ENCODE measurements at regions not wholly inside any gene's neighbourhood (a gene's known extent, or its start where the extent isn't known, plus 50 kb on each side); places are given as distances from the start of the nearest gene placed in this dataset.

DNA sequence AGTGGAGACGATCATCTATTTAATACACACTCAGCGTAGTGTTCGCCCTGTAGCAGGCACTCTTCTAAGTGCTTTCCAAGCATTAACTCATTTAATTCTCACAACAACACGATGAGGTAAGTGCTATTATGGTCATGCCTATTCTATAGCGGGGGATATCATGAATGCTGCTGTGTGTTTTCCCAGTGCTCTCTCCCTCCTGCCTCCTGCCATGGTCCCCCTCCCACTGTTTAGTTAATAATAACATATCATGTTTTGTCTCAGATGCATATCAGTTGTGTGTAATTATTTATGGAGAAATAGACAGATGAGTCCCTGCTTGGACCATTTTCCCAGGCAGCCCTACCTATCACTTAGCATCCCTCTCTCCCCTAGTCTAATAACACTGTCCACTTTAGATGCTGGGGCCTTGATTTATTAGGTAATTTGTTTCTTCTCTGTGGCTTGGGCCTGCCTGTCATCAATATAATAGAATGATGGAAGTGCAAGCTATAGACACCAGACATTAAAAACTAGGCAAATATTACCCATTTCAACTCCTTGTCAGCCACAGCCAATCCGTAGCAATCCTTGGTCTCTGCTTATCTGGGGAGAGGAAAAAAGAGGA, 122.9 kb upstream of the TLE3 start:
- Histone ChIP-seq H3K9ac (ENCODE audit: low read length in 3 of 3) (no peak overlapping the region), H3K36me3 (ENCODE audit: control insufficient read depth in 2 of 3, insufficient read depth in 3 of 3, low read length in 3 of 3) (no peaks in the 10 kb centered on the region), H3K27me3 (ENCODE audit: control insufficient read depth, insufficient read depth, low read length) (no peaks in the 10 kb centered on the region), H3K27ac (ENCODE audit: low read depth in 2 of 2, low read length in 2 of 2) (no peak overlapping the region), H3K4me1 (ENCODE audit: control insufficient read depth in 2 of 3, insufficient read depth in 2 of 3, low read depth in 1 of 3, low read length in 3 of 3) (no peaks in the 10 kb centered on the region), H3K4me3 (ENCODE audit: low read length in 3 of 3) (no peak overlapping the region), H3K9me3 (ENCODE audit: control insufficient read depth in 2 of 3, insufficient read depth in 1 of 3, low read length in 3 of 3) (no peaks in the 10 kb centered on the region)
- intact Hi-C loops (cut with DNase I), result no loop called here
- FAIRE-seq (no peak), DNase-seq (no peak)
- TF ChIP-seq, protein P1, sequence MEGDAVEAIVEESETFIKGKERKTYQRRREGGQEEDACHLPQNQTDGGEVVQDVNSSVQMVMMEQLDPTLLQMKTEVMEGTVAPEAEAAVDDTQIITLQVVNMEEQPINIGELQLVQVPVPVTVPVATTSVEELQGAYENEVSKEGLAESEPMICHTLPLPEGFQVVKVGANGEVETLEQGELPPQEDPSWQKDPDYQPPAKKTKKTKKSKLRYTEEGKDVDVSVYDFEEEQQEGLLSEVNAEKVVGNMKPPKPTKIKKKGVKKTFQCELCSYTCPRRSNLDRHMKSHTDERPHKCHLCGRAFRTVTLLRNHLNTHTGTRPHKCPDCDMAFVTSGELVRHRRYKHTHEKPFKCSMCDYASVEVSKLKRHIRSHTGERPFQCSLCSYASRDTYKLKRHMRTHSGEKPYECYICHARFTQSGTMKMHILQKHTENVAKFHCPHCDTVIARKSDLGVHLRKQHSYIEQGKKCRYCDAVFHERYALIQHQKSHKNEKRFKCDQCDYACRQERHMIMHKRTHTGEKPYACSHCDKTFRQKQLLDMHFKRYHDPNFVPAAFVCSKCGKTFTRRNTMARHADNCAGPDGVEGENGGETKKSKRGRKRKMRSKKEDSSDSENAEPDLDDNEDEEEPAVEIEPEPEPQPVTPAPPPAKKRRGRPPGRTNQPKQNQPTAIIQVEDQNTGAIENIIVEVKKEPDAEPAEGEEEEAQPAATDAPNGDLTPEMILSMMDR (IDR thresholded peaks at IDR 0.05; ENCODE audit: borderline replicate concordance, extremely low read depth, insufficient read depth), result no peak

DNA sequence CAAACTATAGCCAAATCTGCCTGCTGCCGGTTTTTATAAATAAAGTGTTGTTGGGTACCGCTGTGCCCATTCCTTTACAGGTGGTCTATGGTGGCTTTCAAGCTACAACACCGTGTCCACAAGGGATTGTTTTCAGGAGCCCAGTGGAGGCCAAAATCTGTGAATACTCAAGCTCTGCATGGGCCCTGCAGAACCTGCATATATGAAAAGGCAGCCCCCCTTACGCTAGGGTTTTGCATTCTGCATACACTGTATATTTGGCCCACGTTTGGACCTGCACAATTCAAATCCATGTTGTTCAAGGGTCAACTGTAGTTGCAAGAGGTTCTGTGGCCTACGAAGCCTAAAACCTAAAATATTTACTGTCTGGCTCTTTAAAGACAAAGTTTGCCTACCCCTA, 122.2 kb upstream of the TLE3 start:
- no peak for FAIRE-seq
- H3K4me3 ChIP-seq (ENCODE audit: low read length in 3 of 3), result no peak overlapping the region

DNA sequence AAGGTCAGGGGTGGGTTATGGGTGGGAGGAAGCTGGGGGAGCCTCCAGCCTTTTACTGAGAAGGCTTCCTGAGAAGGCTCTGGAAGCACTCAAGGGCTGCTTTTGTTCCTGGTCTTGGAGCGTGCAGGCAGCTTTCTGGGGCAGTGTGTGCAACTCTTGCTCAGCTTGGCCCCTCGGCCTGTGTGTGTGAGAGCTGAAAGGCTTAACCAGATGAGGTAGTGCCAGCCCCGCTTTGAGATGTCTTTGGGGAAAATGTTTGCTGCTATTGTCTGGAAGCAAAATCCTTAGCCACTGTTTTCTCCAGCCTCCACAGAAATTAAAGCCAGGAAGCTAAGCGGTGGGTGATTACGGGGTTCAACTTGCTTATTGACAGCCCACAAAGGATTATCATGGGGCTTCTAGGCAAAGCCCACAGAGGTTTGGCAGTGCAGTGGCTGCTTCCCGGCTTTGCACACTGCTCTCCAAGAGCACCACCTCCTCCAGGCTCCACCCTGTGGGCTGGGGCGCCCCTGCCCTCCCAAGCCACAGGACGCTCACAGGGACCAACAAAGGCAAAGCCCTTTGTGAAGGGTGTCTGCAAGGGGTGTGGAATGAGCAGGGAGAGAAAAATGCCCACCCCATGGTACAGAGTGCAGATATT, 121.7 kb upstream of the TLE3 start:
- DNase-seq, result peak in 1 of 5 donors; percentile 39
- no peaks in the 10 kb centered on the region for H3K4me1 ChIP-seq (ENCODE audit: control insufficient read depth in 2 of 3, insufficient read depth in 2 of 3, low read depth in 1 of 3, low read length in 3 of 3)
- no peak overlapping the region for H3K4me3 ChIP-seq (ENCODE audit: low read length in 3 of 3)
- intact Hi-C loops (cut with DNase I), result no loop called here
- H3K9ac ChIP-seq (ENCODE audit: low read length in 3 of 3), result no peak overlapping the region
- FAIRE-seq, result no peak
- no peaks in the 10 kb centered on the region for H3K9me3 ChIP-seq (ENCODE audit: control insufficient read depth in 2 of 3, insufficient read depth in 1 of 3, low read length in 3 of 3)
- H3K36me3 ChIP-seq (ENCODE audit: control insufficient read depth in 2 of 3, insufficient read depth in 3 of 3, low read length in 3 of 3), result no peaks in the 10 kb centered on the region
- no peak overlapping the region for H3K27ac ChIP-seq (ENCODE audit: low read depth in 2 of 2, low read length in 2 of 2)
- no peaks in the 10 kb centered on the region for H3K27me3 ChIP-seq (ENCODE audit: control insufficient read depth, insufficient read depth, low read length)
- TF ChIP-seq, protein P1 (IDR thresholded peaks at IDR 0.05; ENCODE audit: borderline replicate concordance, extremely low read depth, insufficient read depth), result no peak

More for the DNA sequence above, 122.2 kb upstream of the TLE3 start:
- Histone ChIP-seq H3K9me3 (ENCODE audit: control insufficient read depth in 2 of 3, insufficient read depth in 1 of 3, low read length in 3 of 3) (no peaks in the 10 kb centered on the region), H3K9ac (ENCODE audit: low read length in 3 of 3) (no peak overlapping the region), H3K4me1 (ENCODE audit: control insufficient read depth in 2 of 3, insufficient read depth in 2 of 3, low read depth in 1 of 3, low read length in 3 of 3) (no peaks in the 10 kb centered on the region), H3K36me3 (ENCODE audit: control insufficient read depth in 2 of 3, insufficient read depth in 3 of 3, low read length in 3 of 3) (no peaks in the 10 kb centered on the region), H3K27ac (ENCODE audit: low read depth in 2 of 2, low read length in 2 of 2) (no peak overlapping the region), H3K27me3 (ENCODE audit: control insufficient read depth, insufficient read depth, low read length) (no peaks in the 10 kb centered on the region)
- intact Hi-C loops (cut with DNase I), result no loop called here
- TF ChIP-seq, protein P1 (IDR thresholded peaks at IDR 0.05; ENCODE audit: borderline replicate concordance, extremely low read depth, insufficient read depth), result no peak
- no peak for DNase-seq
